ENCODE measurements at regions not wholly inside any gene's neighbourhood (a gene's known extent, or its start where the extent isn't known, plus 50 kb on each side); places are given as distances from the start of the nearest gene placed in this dataset.

GRCh38 chr4:27930976-27931375 is 1070.3 kb downstream of the STIM2 start:
- WGBS, 3 donors: 85 to 94% (median 88%) methylated on average over 1 of the region's 1 CpG
- Histone ChIP-seq H3K27me3 (ENCODE audit: control insufficient read depth in 3 of 3, insufficient read depth in 3 of 3, low read length in 3 of 3) (no peaks in the 10 kb centered on the region), H3K27ac (ENCODE audit: low read depth in 1 of 3, low read length in 2 of 3) (no peak overlapping the region), H3K4me1 (ENCODE audit: control insufficient read depth in 3 of 3, insufficient read depth in 2 of 3, low read depth in 1 of 3, low read length in 2 of 3) (no peaks in the 10 kb centered on the region), H3K4me3 (ENCODE audit: low read depth in 1 of 3, low read length in 3 of 3) (no peak overlapping the region), H3K9me3 (ENCODE audit: control insufficient read depth in 2 of 2, insufficient read depth in 1 of 2, low read depth in 1 of 2, low read length in 1 of 2) (no peaks in the 10 kb centered on the region), H3K36me3 (ENCODE audit: control insufficient read depth in 3 of 3, insufficient read depth in 2 of 3, low read depth in 1 of 3, low read length in 3 of 3) (no peaks in the 10 kb centered on the region)
- no peak for DNase-seq
- no peak for FAIRE-seq

- H3K27me3 ChIP-seq (ENCODE audit: control insufficient read depth in 3 of 3, insufficient read depth in 3 of 3, low read length in 3 of 3): no peaks in the 10 kb centered on the region
- H3K4me3 ChIP-seq (ENCODE audit: low read depth in 1 of 3, low read length in 3 of 3): no peak overlapping the region
- H3K36me3 ChIP-seq (ENCODE audit: control insufficient read depth in 3 of 3, insufficient read depth in 2 of 3, low read depth in 1 of 3, low read length in 3 of 3): no peaks in the 10 kb centered on the region
- no peak overlapping the region for H3K27ac ChIP-seq (ENCODE audit: low read depth in 1 of 3, low read length in 2 of 3)
- H3K4me1 ChIP-seq (ENCODE audit: control insufficient read depth in 3 of 3, insufficient read depth in 2 of 3, low read depth in 1 of 3, low read length in 2 of 3): no peaks in the 10 kb centered on the region
- DNase-seq (no peak), FAIRE-seq (no peak)
- WGBS, 3 donors: 23 to 64% (median 23%) methylated on average over 1 of the region's 1 CpG
- no peaks in the 10 kb centered on the region for H3K9me3 ChIP-seq (ENCODE audit: control insufficient read depth in 2 of 2, insufficient read depth in 1 of 2, low read depth in 1 of 2, low read length in 1 of 2)
Observed at GRCh38 chr4:27931584-27931983, 1070.9 kb downstream of the STIM2 start.

- Histone ChIP-seq H3K4me3 (ENCODE audit: low read depth in 1 of 3, low read length in 3 of 3) (no peak overlapping the region), H3K4me1 (ENCODE audit: control insufficient read depth in 3 of 3, insufficient read depth in 2 of 3, low read depth in 1 of 3, low read length in 2 of 3) (no peaks in the 10 kb centered on the region), H3K36me3 (ENCODE audit: control insufficient read depth in 3 of 3, insufficient read depth in 2 of 3, low read depth in 1 of 3, low read length in 3 of 3) (no peaks in the 10 kb centered on the region), H3K9me3 (ENCODE audit: control insufficient read depth in 2 of 2, insufficient read depth in 1 of 2, low read depth in 1 of 2, low read length in 1 of 2) (no peaks in the 10 kb centered on the region), H3K27me3 (ENCODE audit: control insufficient read depth in 3 of 3, insufficient read depth in 3 of 3, low read length in 3 of 3) (no peaks in the 10 kb centered on the region), H3K27ac (ENCODE audit: low read depth in 1 of 3, low read length in 2 of 3) (no peak overlapping the region)
- no peak for DNase-seq
- FAIRE-seq: no peak
- 62 to 83% (median 73%) methylated on average over 1 of the region's 1 CpG for WGBS, 3 donors
Observed at GRCh38 chr4:27934871-27935270, 1074.2 kb downstream of the STIM2 start.

- no peaks in the 10 kb centered on the region for H3K36me3 ChIP-seq (ENCODE audit: control insufficient read depth in 3 of 3, insufficient read depth in 2 of 3, low read depth in 1 of 3, low read length in 3 of 3)
- no peak for FAIRE-seq
- WGBS, 3 donors: 85 to 92% (median 89%) methylated on average over 1 of the region's 1 CpG
Observed at GRCh38 chr4:27946799-27947198, 1086.2 kb downstream of the STIM2 start.

GRCh38 chr4:27947302-27947701 is 1086.7 kb downstream of the STIM2 start:
- DNase-seq (no peak), FAIRE-seq (no peak)
- no peaks in the 10 kb centered on the region for H3K27me3 ChIP-seq (ENCODE audit: control insufficient read depth in 3 of 3, insufficient read depth in 3 of 3, low read length in 3 of 3)

More at GRCh38 chr4:27946799-27947198, 1086.2 kb downstream of the STIM2 start:
- no peaks in the 10 kb centered on the region for H3K9me3 ChIP-seq (ENCODE audit: control insufficient read depth in 2 of 2, insufficient read depth in 1 of 2, low read depth in 1 of 2, low read length in 1 of 2)
- no peaks in the 10 kb centered on the region for H3K4me1 ChIP-seq (ENCODE audit: control insufficient read depth in 3 of 3, insufficient read depth in 2 of 3, low read depth in 1 of 3, low read length in 2 of 3)
- H3K4me3 ChIP-seq (ENCODE audit: low read depth in 1 of 3, low read length in 3 of 3): no peak overlapping the region
- no peaks in the 10 kb centered on the region for H3K27me3 ChIP-seq (ENCODE audit: control insufficient read depth in 3 of 3, insufficient read depth in 3 of 3, low read length in 3 of 3)
- no peak for DNase-seq
- H3K27ac ChIP-seq (ENCODE audit: low read depth in 1 of 3, low read length in 2 of 3): no peak overlapping the region

GRCh38 chr4:27964095-27964494 is 1103.5 kb downstream of the STIM2 start:
- no peaks in the 10 kb centered on the region for H3K9me3 ChIP-seq (ENCODE audit: control insufficient read depth in 2 of 2, insufficient read depth in 1 of 2, low read depth in 1 of 2, low read length in 1 of 2)
- H3K27me3 ChIP-seq (ENCODE audit: control insufficient read depth in 3 of 3, insufficient read depth in 3 of 3, low read length in 3 of 3): no peaks in the 10 kb centered on the region
- no peaks in the 10 kb centered on the region for H3K36me3 ChIP-seq (ENCODE audit: control insufficient read depth in 3 of 3, insufficient read depth in 2 of 3, low read depth in 1 of 3, low read length in 3 of 3)
- no peak for FAIRE-seq
- no peak for DNase-seq
- no peak overlapping the region for H3K4me3 ChIP-seq (ENCODE audit: low read depth in 1 of 3, low read length in 3 of 3)
- no peaks in the 10 kb centered on the region for H3K4me1 ChIP-seq (ENCODE audit: control insufficient read depth in 3 of 3, insufficient read depth in 2 of 3, low read depth in 1 of 3, low read length in 2 of 3)
- H3K27ac ChIP-seq (ENCODE audit: low read depth in 1 of 3, low read length in 2 of 3): no peak overlapping the region

More at GRCh38 chr4:27947302-27947701, 1086.7 kb downstream of the STIM2 start:
- no peaks in the 10 kb centered on the region for H3K9me3 ChIP-seq (ENCODE audit: control insufficient read depth in 2 of 2, insufficient read depth in 1 of 2, low read depth in 1 of 2, low read length in 1 of 2)
- no peak overlapping the region for H3K27ac ChIP-seq (ENCODE audit: low read depth in 1 of 3, low read length in 2 of 3)
- no peaks in the 10 kb centered on the region for H3K4me1 ChIP-seq (ENCODE audit: control insufficient read depth in 3 of 3, insufficient read depth in 2 of 3, low read depth in 1 of 3, low read length in 2 of 3)
- WGBS, 3 donors: 82 to 85% (median 83%) methylated on average over 2 of the region's 2 CpGs
- H3K4me3 ChIP-seq (ENCODE audit: low read depth in 1 of 3, low read length in 3 of 3): no peak overlapping the region
- H3K36me3 ChIP-seq (ENCODE audit: control insufficient read depth in 3 of 3, insufficient read depth in 2 of 3, low read depth in 1 of 3, low read length in 3 of 3): no peaks in the 10 kb centered on the region

GRCh38 chr4:27966664-27967063 is 1106.0 kb downstream of the STIM2 start:
- Histone ChIP-seq H3K4me3 (ENCODE audit: low read depth in 1 of 3, low read length in 3 of 3) (no peak overlapping the region), H3K27ac (ENCODE audit: low read depth in 1 of 3, low read length in 2 of 3) (no peak overlapping the region), H3K9me3 (ENCODE audit: control insufficient read depth in 2 of 2, insufficient read depth in 1 of 2, low read depth in 1 of 2, low read length in 1 of 2) (no peaks in the 10 kb centered on the region), H3K4me1 (ENCODE audit: control insufficient read depth in 3 of 3, insufficient read depth in 2 of 3, low read depth in 1 of 3, low read length in 2 of 3) (no peaks in the 10 kb centered on the region), H3K36me3 (ENCODE audit: control insufficient read depth in 3 of 3, insufficient read depth in 2 of 3, low read depth in 1 of 3, low read length in 3 of 3) (no peaks in the 10 kb centered on the region), H3K27me3 (ENCODE audit: control insufficient read depth in 3 of 3, insufficient read depth in 3 of 3, low read length in 3 of 3) (no peaks in the 10 kb centered on the region)
- DNase-seq (no peak), FAIRE-seq (no peak)
- WGBS, 3 donors: 56 to 73% (median 60%) methylated on average over 3 of the region's 3 CpGs

- Histone ChIP-seq H3K27ac (ENCODE audit: low read depth in 1 of 3, low read length in 2 of 3) (no peak overlapping the region), H3K4me3 (ENCODE audit: low read depth in 1 of 3, low read length in 3 of 3) (no peak overlapping the region), H3K27me3 (ENCODE audit: control insufficient read depth in 3 of 3, insufficient read depth in 3 of 3, low read length in 3 of 3) (no peaks in the 10 kb centered on the region), H3K9me3 (ENCODE audit: control insufficient read depth in 2 of 2, insufficient read depth in 1 of 2, low read depth in 1 of 2, low read length in 1 of 2) (no peaks in the 10 kb centered on the region), H3K36me3 (ENCODE audit: control insufficient read depth in 3 of 3, insufficient read depth in 2 of 3, low read depth in 1 of 3, low read length in 3 of 3) (no peaks in the 10 kb centered on the region), H3K4me1 (ENCODE audit: control insufficient read depth in 3 of 3, insufficient read depth in 2 of 3, low read depth in 1 of 3, low read length in 2 of 3) (no peaks in the 10 kb centered on the region)
- WGBS, 3 donors: 3 to 24% (median 6%) methylated on average over 1 of the region's 1 CpG
- DNase-seq (no peak), FAIRE-seq (no peak)
Observed at GRCh38 chr4:27973056-27973455, 1112.4 kb downstream of the STIM2 start.

- 15 to 56% (median 34%) methylated on average over 1 of the region's 1 CpG for WGBS, 3 donors
- Histone ChIP-seq H3K27me3 (ENCODE audit: control insufficient read depth in 3 of 3, insufficient read depth in 3 of 3, low read length in 3 of 3) (no peaks in the 10 kb centered on the region), H3K4me1 (ENCODE audit: control insufficient read depth in 3 of 3, insufficient read depth in 2 of 3, low read depth in 1 of 3, low read length in 2 of 3) (no peaks in the 10 kb centered on the region), H3K27ac (ENCODE audit: low read depth in 1 of 3, low read length in 2 of 3) (no peak overlapping the region), H3K9me3 (ENCODE audit: control insufficient read depth in 2 of 2, insufficient read depth in 1 of 2, low read depth in 1 of 2, low read length in 1 of 2) (no peaks in the 10 kb centered on the region), H3K4me3 (ENCODE audit: low read depth in 1 of 3, low read length in 3 of 3) (no peak overlapping the region), H3K36me3 (ENCODE audit: control insufficient read depth in 3 of 3, insufficient read depth in 2 of 3, low read depth in 1 of 3, low read length in 3 of 3) (no peaks in the 10 kb centered on the region)
- FAIRE-seq: no peak
- DNase-seq: no peak
Observed at GRCh38 chr4:27973700-27974099, 1113.1 kb downstream of the STIM2 start.
